Calu3 (cell line): ENCODE measurements at regions not wholly inside any gene's neighbourhood (a gene's known extent, or its start where the extent isn't known, plus 50 kb on each side); places are given as distances from the start of the nearest gene placed in this dataset.

Source experiments
- BruUV-seq: library from RNA; stranded (reverse); fragments of 400-500 nt; replicated peaks from 2 replicates; lab custom pipeline; 2021; lab: Mats Ljungman, UMichigan
- CTCF ChIA-PET: fragments of 300-600 bp; sonication (Branson Sonifier 250); formaldehyde crosslinking; loops from one replicate; lab custom pipeline; 2022; ENCODE audit warnings: antibody characterized with exemption; lab: Charles Lee
- DNase-seq: peaks from one replicate; pipeline ENCODE4 v3.0.0; 2022
- H3K27ac Mint-ChIP-seq: one replicate; pipeline ENCODE4 v1.8.0; 2022; ENCODE audit warnings: mixed read lengths; ENCODE audit not compliant: unreplicated experiment
- H3K27me3 Mint-ChIP-seq: one replicate; pipeline ENCODE4 v1.8.0; 2022; ENCODE audit warnings: mixed read lengths; ENCODE audit not compliant: unreplicated experiment
- H3K36me3 Mint-ChIP-seq: one replicate; pipeline ENCODE4 v1.8.0; 2022; ENCODE audit warnings: mild to moderate bottlenecking, moderate library complexity, mixed read lengths; ENCODE audit not compliant: insufficient read depth, unreplicated experiment
- H3K4me1 Mint-ChIP-seq: one replicate; pipeline ENCODE4 v1.8.0; 2022; ENCODE audit warnings: mild to moderate bottlenecking, low read depth, mixed read lengths; ENCODE audit not compliant: unreplicated experiment
- H3K4me3 Mint-ChIP-seq: one replicate; pipeline ENCODE4 v1.8.0; 2022; ENCODE audit warnings: mild to moderate bottlenecking, low read depth, moderate library complexity, mixed read lengths; ENCODE audit not compliant: unreplicated experiment
- H3K9me3 Mint-ChIP-seq: one replicate; pipeline ENCODE4 v1.8.0; 2022; ENCODE audit warnings: low read depth, mixed read lengths; ENCODE audit not compliant: unreplicated experiment
- CTCF ChIP-seq: fragments of 200-600 bp; IDR thresholded peaks from one replicate; pipeline ENCODE4 v1.8.0; 2022; ENCODE audit warnings: antibody characterized with exemption; ENCODE audit not compliant: unreplicated experiment
- intact Hi-C: fragments of 100-400 bp; cut with micrococcal nuclease; formaldehyde crosslinking; loops from one replicate; pipeline ENCODE4 v1.10.0; 2022; ENCODE audit not compliant: unreplicated experiment

DNA sequence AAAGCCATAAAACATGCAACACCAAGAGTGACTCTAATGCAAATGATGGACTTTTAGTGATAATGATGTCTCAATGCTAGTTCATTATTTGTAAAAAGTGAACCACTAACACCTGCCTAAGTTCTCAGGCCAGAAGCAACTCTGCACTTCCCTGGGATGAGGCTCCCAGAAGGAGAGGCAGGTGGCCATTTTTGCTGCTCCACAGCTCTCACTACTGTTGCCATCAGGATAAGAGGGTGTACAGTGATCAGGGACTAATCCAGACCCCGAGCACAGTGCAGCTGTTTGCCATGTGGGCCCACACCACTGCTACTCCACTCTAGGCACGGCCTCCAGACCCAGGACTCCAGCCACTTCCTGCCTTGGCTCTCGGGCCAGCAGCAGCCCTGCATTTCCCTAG lies 828.3 kb upstream of the MIR17HG start:
- no peaks in the 10 kb centered on the region for H3K9me3 Mint-ChIP-seq
- CTCF ChIA-PET: no interaction called here
- no peak for DNase-seq
- no peaks in the 10 kb centered on the region for H3K4me1 Mint-ChIP-seq
- no peaks in the 10 kb centered on the region for H3K36me3 Mint-ChIP-seq
- no peaks in the 10 kb centered on the region for H3K27me3 Mint-ChIP-seq
- intact Hi-C loops: no loop called here
- no peak overlapping the region for H3K4me3 Mint-ChIP-seq
- H3K27ac Mint-ChIP-seq: no peak overlapping the region
- TF ChIP-seq CTCF: no peak
- BruUV-seq: no TSS peak

GRCh38 chr13:90526711-90527110 lies 820.8 kb upstream of the MIR17HG start:
- CTCF ChIA-PET: no interaction called here
- no peak for TF ChIP-seq CTCF
- Mint-ChIP-seq H3K4me3 (no peak overlapping the region), H3K27ac (no peak overlapping the region), H3K4me1 (no peaks in the 10 kb centered on the region), H3K36me3 (no peaks in the 10 kb centered on the region), H3K27me3 (no peaks in the 10 kb centered on the region), H3K9me3 (no peaks in the 10 kb centered on the region)
- no peak for DNase-seq
- BruUV-seq: no TSS peak
- intact Hi-C loops: no loop called here

GRCh38 chr13:90531744-90532143 lies 815.7 kb upstream of the MIR17HG start:
- Mint-ChIP-seq H3K9me3 (no peaks in the 10 kb centered on the region), H3K36me3 (no peaks in the 10 kb centered on the region), H3K4me1 (no peaks in the 10 kb centered on the region), H3K4me3 (no peak overlapping the region), H3K27me3 (no peaks in the 10 kb centered on the region), H3K27ac (no peak overlapping the region)
- no TSS peak for BruUV-seq
- TF ChIP-seq CTCF: no peak
- no peak for DNase-seq
- CTCF ChIA-PET: no interaction called here
- intact Hi-C loops: no loop called here

DNA sequence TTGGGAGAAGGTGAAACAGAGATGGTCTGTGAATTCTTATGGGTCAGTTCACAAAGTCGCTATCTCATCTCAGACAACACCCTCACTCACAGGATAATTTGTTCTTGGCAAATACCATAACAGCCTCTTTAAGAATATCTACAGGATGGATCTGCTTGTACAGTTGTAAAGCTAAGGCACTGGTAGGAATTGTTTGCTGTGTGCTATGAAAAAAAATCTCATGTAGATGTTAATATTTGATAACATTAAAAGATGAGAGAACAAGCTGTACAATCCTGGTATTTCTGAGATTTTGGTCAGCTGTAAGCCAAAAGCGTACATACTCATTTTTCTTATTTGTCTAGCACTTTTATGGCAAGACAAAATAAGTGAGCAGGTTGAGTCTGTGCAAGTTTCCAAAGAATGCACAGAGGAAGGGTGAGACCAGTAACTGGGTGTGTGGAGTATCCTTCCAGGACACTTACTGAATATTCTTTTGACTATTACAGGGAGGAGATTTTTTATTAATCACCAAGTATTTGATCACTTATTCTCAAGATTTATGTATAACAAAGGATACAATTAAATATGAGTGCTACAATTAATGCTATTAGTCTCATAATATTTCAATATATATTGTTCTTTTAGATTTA lies 814.5 kb upstream of the MIR17HG start:
- H3K36me3 Mint-ChIP-seq: no peaks in the 10 kb centered on the region
- no peak for DNase-seq
- intact Hi-C loops: no loop called here
- no peaks in the 10 kb centered on the region for H3K9me3 Mint-ChIP-seq
- no peak overlapping the region for H3K4me3 Mint-ChIP-seq
- CTCF ChIA-PET: no interaction called here
- BruUV-seq: no TSS peak
- H3K27ac Mint-ChIP-seq: no peak overlapping the region
- TF ChIP-seq CTCF: no peak
- no peaks in the 10 kb centered on the region for H3K4me1 Mint-ChIP-seq
- H3K27me3 Mint-ChIP-seq: no peaks in the 10 kb centered on the region
